ENCODE measurements at regions not wholly inside any gene's neighbourhood (a gene's known extent, or its start where the extent isn't known, plus 50 kb on each side); places are given as distances from the start of the nearest gene placed in this dataset.

DNA sequence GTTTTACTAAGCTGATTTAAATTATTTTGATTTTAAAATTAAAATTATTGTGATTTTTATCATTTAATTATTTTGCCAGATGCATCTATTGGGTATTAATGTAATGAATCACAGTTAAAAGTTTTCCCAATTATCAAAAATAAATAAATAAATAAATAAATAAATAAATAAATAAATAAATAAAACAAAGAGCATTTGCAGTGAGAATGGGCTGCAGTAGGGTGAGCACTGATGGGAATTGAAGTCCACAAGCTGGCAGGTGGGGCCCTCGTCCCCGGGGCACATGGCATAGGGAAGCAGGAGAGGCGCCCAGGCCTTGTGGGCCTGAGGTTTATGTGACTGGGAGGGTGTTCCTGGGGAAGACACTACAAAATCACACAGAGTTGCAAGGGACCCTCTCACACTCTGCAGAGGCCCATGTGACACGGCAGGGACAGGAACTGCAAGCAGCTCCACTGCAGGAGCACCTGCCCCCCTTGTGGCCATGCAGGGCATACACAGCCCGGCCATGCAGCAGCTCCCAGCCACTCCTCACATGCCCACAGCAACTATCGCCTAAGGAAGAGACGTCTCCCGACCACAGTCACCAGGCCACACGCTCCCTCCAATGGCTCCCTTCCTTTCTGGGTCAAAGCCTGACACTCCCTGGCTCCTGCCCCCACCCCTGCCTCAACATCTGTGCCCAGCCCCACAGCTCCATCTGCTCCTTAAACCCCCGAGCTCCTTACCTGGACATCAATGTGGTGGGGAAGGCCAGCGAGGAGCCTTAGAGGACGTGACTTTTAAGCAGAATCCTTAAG, 256.3 kb upstream of the SFSWAP start:
- Histone ChIP-seq H3K27me3 (peaks cover 30% of the 10 kb centered on the region), H3K27ac (no peak overlapping the region), H3K36me3 (no peaks in the 10 kb centered on the region), H3K4me3 (no peak overlapping the region), H3K4me1 (no peaks in the 10 kb centered on the region), H3K9me3 (peaks cover 3% of the 10 kb centered on the region)
- 38% methylated on average over 12 of the region's 12 CpGs for WGBS
- TF ChIP-seq EP300 (IDR thresholded peaks at IDR 0.05), result no peak
- TF ChIP-seq, protein P1, sequence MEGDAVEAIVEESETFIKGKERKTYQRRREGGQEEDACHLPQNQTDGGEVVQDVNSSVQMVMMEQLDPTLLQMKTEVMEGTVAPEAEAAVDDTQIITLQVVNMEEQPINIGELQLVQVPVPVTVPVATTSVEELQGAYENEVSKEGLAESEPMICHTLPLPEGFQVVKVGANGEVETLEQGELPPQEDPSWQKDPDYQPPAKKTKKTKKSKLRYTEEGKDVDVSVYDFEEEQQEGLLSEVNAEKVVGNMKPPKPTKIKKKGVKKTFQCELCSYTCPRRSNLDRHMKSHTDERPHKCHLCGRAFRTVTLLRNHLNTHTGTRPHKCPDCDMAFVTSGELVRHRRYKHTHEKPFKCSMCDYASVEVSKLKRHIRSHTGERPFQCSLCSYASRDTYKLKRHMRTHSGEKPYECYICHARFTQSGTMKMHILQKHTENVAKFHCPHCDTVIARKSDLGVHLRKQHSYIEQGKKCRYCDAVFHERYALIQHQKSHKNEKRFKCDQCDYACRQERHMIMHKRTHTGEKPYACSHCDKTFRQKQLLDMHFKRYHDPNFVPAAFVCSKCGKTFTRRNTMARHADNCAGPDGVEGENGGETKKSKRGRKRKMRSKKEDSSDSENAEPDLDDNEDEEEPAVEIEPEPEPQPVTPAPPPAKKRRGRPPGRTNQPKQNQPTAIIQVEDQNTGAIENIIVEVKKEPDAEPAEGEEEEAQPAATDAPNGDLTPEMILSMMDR (IDR thresholded peaks at IDR 0.05), result peak in 1 of 2 donors; percentile 66
- no peak for TF ChIP-seq POLR2AphosphoS5 (IDR thresholded peaks at IDR 0.05)
- TF ChIP-seq POLR2A (IDR thresholded peaks at IDR 0.05), result no peak
- no peak for DNase-seq (ENCODE audit: low spot score in 2 of 2)

DNA sequence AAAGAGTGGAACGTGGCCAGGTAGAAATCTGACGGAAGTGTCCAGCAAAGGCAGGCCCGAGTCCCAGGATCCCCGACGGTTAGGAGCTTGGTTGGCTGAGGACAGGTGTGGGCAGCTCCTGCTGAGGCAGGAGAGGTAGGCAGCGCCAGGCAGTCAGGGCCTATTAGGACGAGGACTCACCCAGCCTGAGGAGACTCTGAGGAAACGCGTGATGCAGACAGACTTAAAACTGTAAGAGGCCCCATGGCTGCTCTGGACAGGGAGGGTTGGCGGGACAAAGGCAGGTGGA, 255.7 kb upstream of the SFSWAP start:
- H3K27me3 ChIP-seq, result peaks cover 35% of the 10 kb centered on the region
- TF ChIP-seq POLR2A (IDR thresholded peaks at IDR 0.05) (no peak), EP300 (IDR thresholded peaks at IDR 0.05) (no peak), POLR2AphosphoS5 (IDR thresholded peaks at IDR 0.05) (no peak)
- TF ChIP-seq, protein P1 (IDR thresholded peaks at IDR 0.05), result no peak
- no peak overlapping the region for H3K4me3 ChIP-seq
- H3K27ac ChIP-seq, result no peak overlapping the region
- peaks cover 3% of the 10 kb centered on the region for H3K9me3 ChIP-seq
- H3K36me3 ChIP-seq, result no peaks in the 10 kb centered on the region
- no peak for DNase-seq (ENCODE audit: low spot score in 2 of 2)
- no peaks in the 10 kb centered on the region for H3K4me1 ChIP-seq
- 88% methylated on average over 10 of the region's 10 CpGs for WGBS

DNA sequence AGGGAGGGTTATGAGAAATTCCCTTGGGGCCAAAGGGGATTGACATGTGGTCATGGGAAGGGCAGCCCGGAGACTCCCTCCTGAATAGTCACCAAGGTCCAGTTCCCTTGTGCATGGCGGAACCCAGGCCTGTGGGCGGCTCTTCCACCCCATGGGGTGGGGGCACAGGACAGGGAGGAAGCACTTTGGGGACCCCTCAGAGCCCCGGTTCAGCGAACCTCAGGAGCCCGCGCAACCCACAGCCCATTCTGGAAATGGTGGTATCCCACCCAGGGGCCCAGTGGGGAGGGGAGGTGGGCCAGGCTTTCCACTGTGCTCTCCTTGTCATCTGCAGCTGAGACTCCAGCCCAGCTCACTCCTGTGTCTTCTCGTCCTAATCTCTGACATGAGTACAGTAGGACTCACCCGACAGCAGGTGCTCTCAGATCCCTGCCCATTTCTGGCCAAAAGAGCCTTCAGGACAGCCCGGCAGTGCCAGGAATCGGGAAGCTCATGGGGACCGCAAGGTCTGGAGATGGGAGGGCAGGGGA, 255.2 kb upstream of the SFSWAP start:
- no peaks in the 10 kb centered on the region for H3K4me1 ChIP-seq
- peaks cover 39% of the 10 kb centered on the region for H3K27me3 ChIP-seq
- 90% methylated on average over 7 of the region's 12 CpGs for WGBS
- TF ChIP-seq POLR2AphosphoS5 (IDR thresholded peaks at IDR 0.05) (no peak), EP300 (IDR thresholded peaks at IDR 0.05) (no peak), POLR2A (IDR thresholded peaks at IDR 0.05) (no peak)
- TF ChIP-seq, protein P1 (IDR thresholded peaks at IDR 0.05), result no peak
- H3K4me3 ChIP-seq, result no peak overlapping the region
- no peak for DNase-seq (ENCODE audit: low spot score in 2 of 2)
- H3K36me3 ChIP-seq, result no peaks in the 10 kb centered on the region
- no peak overlapping the region for H3K27ac ChIP-seq
- peaks cover 3% of the 10 kb centered on the region for H3K9me3 ChIP-seq

DNA sequence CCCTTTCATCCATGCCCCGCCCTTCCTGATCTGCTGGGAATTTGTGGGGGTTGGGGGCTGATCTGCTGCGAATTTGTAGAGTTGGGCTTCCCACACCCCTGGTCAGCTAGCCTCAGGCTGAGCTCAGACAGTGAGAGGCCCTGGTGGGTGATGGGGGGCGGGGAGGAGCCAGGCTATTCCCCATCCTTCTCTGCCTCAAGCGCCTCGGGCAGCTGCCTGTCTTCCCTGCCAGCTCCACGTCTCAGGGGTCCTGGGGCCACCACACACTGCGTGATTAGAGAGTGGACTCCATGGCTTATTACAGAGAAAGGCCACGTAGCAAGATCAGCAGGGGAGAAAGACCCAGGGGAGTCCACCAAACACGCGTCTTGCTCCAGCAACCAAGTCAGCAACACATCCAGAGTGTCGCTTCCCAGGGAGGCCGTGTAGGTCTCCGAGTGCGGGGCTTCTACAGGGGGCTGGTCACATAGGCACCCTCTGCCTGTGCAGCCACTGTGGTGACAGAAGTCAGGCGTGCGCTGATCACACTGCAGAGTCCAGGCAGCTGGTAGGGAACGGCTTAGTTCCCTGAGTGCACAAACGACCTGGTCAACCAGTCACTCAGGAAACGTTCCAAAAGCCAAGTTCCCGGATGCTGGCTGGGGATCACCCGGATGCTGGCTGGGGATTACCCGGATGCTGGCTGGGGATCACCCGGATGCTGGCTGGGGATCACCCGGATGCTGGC, 254.4 kb upstream of the SFSWAP start:
- DNase-seq (ENCODE audit: low spot score in 2 of 2), result no peak
- Histone ChIP-seq H3K4me3 (no peak overlapping the region), H3K9me3 (no peaks in the 10 kb centered on the region), H3K27me3 (peaks cover 45% of the 10 kb centered on the region), H3K36me3 (no peaks in the 10 kb centered on the region), H3K27ac (no peak overlapping the region), H3K4me1 (no peaks in the 10 kb centered on the region)
- WGBS, result 66% methylated on average over 15 of the region's 24 CpGs
- no peak for TF ChIP-seq EP300 (IDR thresholded peaks at IDR 0.05)
- TF ChIP-seq POLR2A (IDR thresholded peaks at IDR 0.05), result no peak
- TF ChIP-seq POLR2AphosphoS5 (IDR thresholded peaks at IDR 0.05), result no peak
- TF ChIP-seq, protein P1 (IDR thresholded peaks at IDR 0.05), result no peak

DNA sequence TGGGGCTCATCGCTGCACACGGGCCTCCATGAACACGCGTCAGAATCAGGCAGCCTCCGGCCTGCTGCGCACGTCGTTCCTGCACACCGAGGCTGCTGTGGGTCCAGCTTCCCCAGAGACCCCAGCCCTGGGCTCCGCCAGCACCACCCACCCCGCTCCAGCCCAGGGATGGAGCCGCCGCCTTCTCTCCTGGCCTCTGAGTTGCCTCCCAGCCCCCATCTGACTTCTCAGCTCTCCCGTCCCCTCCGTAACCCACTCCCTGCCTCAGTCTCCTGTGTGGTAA, 253.9 kb upstream of the SFSWAP start:
- WGBS, result 90% methylated on average over 15 of the region's 15 CpGs
- DNase-seq (ENCODE audit: low spot score in 2 of 2), result no peak
- H3K4me1 ChIP-seq, result no peaks in the 10 kb centered on the region
- no peak overlapping the region for H3K27ac ChIP-seq
- peaks cover 50% of the 10 kb centered on the region for H3K27me3 ChIP-seq
- no peaks in the 10 kb centered on the region for H3K9me3 ChIP-seq
- no peaks in the 10 kb centered on the region for H3K36me3 ChIP-seq
- no peak overlapping the region for H3K4me3 ChIP-seq
- no peak for TF ChIP-seq EP300 (IDR thresholded peaks at IDR 0.05)
- TF ChIP-seq, protein P1 (IDR thresholded peaks at IDR 0.05), result no peak
- TF ChIP-seq POLR2A (IDR thresholded peaks at IDR 0.05), result no peak
- TF ChIP-seq POLR2AphosphoS5 (IDR thresholded peaks at IDR 0.05), result no peak

Measured in suprapubic skin (tissue), 4 donors.